NCI-H2227 (cell line): ENCODE measurements at regions not wholly inside any gene's neighbourhood (a gene's known extent, or its start where the extent isn't known, plus 50 kb on each side); places are given as distances from the start of the nearest gene placed in this dataset.
"Not testable (repeated sequence)": the region's sequence is repeated elsewhere in the genome, so short reads cannot be mapped to it uniquely, and the experiment has no call there.

Experiments used
- DNase-seq: peaks from one replicate; lab custom pipeline; 2025; ENCODE audit not compliant: unreplicated experiment; lab: John Stamatoyannopoulos, UW

DNA sequence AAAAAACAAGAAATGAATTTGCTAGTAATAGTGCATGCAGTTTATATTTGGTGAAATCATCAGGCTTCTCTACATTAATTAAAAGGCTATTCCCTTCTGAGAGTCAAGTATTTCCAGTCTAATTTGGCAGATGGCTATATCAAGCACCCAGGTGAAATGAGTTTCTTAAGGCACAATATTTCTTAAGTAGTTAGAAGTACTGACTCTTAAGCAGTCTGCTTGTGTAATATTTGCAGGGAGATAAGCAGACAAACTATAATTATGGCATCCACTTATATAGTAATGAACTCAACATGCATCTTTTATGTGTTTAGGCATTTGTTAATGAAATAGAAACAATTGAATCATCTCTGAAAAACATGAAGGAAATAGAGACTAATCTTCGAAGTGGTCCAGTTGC, 189.2 kb downstream of the UTRN start:
- DNase-seq = no peak

DNA sequence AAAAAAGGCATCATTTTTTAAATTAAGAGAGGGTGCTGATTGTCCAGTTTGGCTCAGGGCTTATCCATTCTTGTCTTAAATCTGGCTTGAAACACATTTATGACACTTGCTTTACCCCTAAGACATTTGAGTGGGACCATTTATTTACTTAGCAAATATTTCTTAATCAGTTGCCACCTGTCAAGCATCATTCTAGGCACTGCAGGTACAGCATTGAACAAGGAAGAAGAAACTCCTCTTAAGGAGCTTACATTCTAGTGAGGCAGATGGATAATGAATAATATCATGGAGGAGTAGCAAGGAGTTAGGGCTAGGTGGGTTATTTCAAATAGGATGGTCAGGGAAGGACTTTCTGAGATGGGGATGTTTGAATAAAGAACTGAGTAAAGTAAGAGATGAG, 189.8 kb downstream of the UTRN start:
- no peak for DNase-seq

DNA sequence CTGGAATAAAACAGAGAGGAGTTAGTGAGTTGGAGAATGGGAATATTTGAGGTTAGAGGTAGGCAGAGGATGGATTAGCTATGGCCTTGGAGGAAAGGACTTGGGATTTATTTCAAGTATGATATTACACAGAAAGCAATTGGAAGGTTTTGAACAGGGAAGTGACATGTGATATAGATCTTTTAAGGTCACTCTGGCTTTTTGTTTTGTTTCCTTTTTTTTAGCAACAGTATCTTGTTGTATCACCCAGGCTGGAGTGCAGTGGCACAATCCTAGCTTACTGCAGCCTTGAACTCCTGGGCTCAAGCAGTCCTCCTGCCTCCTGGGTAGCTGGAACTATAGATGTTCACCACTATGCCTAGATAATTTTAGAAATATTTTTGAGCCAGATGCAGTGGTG, 190.3 kb downstream of the UTRN start:
- no peak for DNase-seq

DNA sequence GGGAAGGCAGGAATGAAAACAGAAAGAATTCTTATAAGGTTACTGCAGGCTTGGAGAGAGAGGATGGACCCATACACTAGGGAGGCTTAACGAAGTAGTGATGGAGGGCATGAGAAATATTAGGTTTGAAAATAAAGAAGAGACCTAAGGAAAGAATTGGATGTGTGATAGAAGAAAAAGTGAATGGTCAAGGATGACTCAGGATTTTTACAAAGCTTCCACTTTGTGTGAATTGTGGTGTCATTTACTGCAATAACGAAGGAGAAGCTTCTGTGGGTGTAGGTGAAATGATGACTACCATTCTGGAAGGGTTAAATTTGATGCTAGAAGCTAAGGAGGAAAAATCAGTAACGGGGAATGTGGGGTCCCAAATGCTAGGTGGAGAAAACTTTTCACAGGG, 191.2 kb downstream of the UTRN start:
- DNase-seq = no peak

DNA sequence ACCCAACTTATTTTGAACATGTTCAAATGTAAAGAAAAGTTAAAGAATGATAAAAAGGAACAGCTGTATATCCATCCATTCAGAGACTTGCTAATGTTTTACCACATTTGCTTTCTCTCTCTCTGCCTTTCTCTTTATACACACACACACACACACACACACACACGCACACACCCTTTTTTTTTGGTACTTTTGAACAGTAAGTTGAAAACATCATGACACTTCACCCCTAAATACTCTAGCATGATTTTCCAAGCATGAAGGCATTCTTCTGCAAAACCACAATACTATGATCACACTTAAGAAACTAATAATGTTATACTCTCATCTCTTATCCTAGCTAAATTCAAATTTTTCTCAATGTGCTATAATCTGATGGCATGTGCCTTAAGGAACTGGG, 192.3 kb downstream of the UTRN start:
- no peak for DNase-seq

DNA sequence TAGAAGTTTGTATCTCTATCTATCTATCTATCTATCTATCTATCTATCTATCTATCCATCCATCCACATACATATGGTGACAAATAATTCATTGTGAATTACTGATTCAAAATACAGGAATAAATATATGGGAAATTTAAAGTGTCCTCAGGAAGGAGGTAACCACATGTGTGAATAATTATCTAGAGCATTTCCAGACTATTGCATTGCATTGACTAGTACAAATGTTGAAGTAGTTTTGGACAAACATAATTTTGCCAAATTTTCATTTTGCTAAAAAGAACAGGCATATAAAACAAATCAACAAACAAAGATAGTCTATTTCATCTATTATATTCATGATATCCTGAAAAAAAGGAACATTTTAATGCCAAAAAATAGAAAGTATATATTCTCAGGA, 192.7 kb downstream of the UTRN start:
- DNase-seq = no peak

DNA sequence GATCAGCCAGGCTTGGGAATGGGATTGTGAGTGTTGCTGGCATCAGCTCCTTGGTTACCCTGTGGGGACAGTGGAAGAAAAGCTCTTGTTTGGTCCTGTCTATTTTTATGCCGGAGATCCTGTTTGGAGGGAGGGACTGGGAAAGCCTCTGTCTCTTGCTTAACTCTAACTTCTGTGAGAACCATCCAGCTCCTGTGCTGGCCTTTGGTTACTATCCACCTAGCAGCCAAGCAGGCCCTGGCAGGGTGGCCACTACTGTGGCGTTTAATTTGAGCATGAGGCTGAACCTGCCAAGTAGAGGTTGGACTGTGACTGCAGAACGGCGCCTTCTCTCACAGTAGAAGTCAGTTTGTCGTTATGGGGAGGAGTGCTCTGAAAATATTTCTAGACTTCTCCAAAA, 193.3 kb downstream of the UTRN start:
- no peak for DNase-seq

DNA sequence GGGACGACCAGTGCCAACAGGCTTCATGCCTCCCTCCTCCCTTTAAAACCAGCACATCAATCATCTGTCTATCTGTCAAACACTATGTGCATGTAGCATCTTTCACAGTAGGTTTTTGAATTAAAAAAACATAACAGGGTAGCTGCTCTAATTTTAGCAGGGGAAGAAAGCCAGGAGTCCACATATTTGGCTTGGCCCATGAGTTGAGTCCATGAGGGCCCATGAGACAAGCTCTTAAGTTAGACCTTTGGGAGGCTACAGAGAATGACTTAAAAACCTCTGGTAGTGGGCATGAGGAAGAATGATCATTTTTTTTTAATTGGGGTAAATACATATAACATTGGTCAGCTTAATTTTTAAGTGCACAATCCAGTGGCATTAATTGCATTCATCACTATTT, 194.9 kb downstream of the UTRN start:
- no peak for DNase-seq

DNA sequence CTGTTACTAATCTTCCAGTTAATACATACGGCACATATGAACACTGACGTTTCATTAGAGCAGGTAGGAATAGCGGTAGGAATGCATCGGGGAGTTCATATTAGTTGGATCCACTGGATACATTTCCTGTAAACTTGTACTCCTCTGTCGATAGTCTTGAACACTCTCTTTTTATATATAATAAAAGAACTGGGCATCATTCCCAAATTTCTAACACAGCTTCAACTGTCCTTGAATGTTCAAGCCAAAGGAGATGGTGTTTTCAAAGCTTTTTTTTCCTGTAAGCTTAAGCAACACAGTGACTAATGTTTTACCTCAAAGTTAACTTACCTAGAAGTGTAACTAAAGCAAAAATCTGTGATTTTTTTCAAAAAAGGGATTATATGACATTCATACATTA, 195.3 kb downstream of the UTRN start:
- DNase-seq = no peak

DNA sequence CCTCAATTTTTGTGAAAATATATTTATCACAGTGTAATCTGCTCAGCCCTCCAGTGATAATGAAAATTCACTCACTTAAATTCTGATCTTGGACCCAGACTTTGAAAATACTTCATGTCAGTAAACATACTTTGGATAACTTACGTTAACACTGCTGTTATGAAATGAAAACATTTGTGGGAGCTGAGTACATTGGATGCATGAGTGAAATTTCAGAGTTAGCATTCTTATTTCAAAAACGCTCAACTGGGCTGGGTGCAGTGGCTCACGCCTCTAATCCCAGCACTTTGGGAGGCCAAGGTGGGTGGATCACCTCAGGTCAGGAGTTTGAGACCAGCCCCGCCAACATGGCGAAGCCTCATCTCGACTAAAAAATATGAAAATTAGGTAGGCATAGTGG, 196.4 kb downstream of the UTRN start:
- DNase-seq = no peak

DNA sequence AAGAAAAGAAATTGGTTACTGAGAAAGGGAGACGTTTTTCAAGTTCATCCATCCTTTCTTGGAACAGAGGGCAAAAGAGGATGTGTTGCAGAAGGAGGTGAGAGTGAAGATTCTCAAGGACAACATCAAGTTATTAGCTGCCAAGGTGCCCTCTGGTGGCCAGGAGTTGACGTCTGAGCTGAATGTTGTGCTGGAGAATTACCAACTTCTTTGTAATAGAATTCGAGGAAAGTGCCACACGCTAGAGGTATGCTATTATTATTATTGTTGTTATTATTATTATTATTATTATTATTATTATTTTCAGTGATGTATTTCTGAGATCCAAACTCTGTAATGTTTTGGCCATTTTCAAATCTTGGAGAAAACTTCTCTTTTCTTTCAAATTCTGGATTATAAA, 197.0 kb downstream of the UTRN start:
- DNase-seq = peak; percentile 49

DNA sequence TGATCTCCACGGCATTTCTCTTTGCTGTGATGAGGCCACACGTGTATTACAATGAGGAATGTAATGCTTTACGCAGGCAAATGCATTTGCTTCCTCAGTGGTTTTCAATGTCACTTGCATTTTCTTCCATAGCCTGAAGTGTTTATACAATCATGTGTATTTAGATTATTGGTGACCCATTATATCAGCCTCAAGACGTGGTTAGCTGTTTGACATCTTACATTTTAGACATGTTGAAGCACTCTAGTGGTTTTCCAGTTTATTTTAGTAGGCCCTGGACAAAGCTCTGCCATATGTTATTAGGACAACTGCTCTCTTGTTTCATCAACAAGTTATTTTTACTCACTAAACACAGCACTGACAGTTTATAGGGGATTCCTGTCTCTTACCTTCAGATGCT, 200.4 kb downstream of the UTRN start:
- DNase-seq = no peak

DNA sequence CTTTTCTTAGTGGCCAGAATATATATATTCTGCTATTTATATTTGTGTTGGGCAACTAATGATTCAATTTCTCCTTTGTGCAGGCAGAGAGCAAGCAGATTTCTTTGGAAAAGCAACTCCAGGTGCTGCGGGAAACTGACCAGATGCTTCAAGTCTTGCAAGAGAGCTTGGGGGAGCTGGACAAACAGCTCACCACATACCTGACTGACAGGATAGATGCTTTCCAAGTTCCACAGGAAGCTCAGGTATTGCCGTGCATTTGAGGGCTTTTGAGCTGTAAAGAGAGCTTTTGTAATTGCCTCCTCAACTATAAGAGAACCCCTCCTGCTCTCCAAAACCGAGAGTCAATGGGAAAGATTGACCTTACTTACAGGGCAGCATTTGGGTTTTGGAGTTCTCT, 203.5 kb downstream of the UTRN start:
- no peak for DNase-seq

DNA sequence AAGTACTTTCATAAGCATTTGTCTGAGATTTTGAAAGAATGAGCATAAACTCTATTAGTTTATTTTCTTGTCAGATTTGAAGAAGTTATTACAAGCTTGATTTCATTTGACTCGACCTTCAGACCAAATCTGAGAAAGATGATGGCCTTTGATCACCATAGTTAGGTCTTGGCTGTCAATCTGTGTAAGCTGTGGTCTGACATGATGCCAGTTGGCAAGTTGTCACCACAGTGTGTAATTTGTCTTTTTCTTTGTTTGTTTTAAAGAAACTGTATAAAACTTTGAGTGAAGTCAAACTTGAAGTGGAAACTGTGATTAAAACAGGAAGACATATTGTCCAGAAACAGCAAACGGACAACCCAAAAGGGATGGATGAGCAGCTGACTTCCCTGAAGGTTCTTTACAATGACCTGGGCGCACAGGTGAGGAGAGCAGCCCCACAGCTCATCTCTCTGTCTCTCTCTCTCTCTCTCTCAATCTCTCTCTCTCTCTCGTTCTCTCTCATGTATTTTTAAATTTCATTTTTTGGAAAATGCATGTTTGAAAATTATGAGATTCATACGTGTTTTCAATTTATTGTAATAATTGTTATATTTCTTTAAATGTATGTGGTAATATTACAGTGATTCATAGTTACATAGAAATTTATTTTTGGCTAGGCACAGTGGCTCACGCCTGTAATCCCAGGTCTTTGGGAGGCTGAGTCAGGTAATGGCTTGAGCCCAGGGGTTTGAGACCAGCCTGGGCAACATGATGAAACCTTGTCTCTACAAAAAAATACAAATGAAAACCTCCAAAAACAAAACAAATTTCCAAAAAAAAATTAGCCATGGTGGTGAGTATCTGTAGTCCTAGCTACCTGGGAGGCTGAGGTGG, 208.1 kb downstream of the UTRN start:
- DNase-seq = no peak

DNA sequence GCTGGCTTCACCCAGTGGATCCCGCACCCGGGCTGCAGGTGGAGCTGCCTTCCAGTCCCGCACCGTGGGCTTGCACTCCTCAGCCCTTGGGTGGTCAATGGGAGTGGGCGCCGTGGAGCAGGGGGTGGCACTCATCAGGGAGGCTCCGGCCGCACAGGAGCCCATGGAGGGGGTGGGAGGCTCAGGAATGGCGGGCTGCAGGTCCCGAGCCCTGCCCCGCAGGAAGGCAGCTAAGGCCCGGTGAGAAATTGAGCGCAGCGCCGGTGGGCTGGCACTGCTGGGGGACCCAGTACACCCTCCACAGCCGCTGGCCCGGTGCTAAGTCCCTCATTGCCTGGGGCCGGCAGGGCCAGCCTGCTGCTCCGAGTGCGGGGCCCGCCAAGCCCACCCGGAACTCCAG, 209.9 kb downstream of the UTRN start:
- not testable (repeated sequence) for DNase-seq

DNA sequence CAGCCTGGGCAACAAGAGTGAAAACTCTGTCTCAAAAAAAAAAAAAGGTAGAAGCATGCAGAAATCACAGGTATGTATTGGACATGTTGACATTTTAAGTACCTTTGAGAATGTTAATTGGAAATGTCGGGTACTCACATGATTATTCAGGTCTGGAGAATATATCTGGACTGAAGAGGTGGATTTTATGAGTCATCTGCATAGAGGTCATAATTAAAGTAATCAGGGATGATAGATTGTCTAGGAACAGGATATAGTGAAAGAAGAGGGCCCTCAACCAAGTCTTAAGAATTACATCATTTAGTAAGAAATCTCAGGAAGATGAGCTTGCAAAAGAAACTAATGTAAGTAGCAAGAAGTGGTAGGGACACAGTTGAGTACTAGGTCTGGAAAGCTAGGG, 212.5 kb downstream of the UTRN start:
- DNase-seq = no peak

DNA sequence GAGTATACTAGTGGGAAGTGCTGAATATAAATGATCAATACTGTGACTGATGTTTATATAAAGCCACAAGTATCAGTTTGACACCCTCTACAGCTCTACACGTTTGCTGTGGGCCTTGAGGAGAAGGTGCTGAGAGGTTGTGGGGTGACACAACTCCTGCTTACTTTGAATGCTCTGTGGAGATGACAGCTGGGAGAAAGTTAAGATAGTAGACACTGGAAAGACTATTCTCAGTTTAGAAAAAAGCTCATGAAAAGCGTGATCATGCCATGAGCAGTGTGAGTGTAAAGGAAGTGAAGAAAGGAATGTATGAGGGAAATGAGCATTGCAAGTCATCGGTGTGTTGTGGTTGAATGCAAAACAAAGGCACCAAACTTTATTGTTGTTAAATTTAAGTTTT, 215.8 kb downstream of the UTRN start:
- DNase-seq = no peak

DNA sequence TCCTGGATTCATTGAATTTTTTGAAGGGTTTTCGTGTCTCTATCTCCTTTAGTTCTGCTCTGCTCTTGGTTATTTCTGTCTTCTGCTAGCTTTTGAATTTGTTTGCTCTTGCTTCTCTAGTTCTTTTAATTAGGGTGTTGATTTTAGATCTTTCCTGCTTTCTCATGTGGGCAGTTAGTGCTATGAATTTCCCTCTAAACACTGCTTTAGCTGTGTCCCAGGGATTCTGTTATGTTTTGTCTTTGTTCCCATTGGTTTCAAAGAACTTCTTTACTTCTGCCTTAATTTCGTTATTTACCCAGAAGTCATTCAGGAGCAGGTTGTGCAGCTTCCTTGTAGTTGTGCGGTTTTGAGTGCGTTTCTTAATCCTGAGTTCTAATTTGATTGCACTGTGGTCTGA, 220.1 kb downstream of the UTRN start:
- DNase-seq = not testable (repeated sequence)

DNA sequence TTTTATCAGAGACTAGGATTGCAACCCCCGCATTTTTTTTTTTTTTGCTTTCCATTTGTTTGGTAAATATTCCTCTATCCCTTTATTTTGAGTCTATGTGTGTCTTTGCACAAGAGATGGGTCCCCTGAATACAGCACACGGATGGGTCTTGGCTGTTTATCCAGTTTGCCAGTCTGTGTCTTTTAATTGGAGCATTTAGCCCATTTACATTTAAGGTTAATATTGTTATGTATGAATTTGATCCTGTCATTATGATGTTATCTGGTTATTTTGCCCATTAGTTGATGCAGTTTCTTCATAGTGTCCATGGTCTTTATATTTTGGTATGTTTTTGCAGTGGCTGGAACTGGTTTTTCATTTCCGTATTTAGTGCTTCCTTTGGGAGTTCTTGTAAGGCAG, 220.9 kb downstream of the UTRN start:
- not testable (repeated sequence) for DNase-seq

DNA sequence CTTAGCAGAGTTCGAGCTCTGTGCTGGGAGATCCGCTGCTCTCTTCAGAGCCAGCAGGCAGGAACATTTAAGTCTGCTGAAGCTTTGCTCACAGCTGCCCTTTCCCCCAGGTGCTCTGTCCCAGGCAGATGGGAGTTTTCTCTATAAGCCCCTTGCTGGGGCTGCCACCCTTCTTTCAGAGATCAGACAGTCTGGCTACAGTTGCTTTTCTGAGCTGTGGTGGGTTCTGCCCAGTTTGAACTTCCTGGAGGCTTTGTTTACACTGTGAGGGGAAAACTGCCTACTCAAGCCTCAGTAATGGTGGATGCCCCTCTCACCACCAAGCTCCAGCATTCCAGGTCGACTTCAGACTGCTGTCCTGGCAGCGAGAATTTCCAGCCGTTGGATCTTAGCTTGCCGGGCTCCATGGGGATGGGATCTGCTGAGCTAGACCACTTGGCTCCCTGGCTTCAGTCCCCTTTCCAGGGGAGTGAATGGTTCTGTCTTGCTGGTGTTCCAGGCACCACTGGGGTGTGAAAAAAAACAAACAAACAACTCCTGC, 222.7 kb downstream of the UTRN start:
- not testable (repeated sequence) for DNase-seq

DNA sequence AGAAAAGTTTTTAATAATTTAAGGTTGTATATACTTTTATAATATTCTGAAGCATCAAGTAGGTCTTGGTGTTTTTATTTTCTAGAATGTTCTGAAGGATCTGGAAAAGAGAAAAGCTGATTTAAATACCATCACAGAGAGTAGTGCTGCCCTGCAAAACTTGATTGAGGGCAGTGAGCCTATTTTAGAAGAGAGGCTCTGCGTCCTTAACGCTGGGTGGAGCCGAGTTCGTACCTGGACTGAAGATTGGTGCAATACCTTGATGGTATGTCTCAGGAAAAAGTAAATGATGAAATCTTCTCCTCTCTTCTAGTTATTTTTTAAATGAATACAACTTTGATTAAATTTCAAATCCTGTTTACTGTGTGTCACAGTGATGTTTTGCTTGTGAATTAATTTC, 225.7 kb downstream of the UTRN start:
- no peak for DNase-seq

DNA sequence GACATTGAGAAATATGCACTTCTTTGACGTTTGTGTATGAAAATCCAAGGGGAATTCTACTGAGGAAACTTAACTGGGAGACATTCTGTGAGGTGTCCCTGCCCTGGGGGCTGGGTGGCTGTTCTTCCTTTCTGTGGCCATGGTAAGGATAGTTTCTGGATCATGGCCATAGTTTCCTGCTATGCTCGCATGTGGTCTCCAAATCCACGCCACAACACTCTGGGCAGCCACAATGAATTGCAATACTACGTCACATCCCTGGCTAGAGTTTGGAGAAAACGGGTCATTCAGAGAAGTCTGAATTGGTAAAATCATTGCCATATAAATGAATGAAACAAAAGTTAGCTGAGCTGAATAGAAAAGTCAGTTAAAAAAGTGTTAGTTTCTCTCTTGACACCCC, 230.6 kb downstream of the UTRN start:
- no peak for DNase-seq

DNA sequence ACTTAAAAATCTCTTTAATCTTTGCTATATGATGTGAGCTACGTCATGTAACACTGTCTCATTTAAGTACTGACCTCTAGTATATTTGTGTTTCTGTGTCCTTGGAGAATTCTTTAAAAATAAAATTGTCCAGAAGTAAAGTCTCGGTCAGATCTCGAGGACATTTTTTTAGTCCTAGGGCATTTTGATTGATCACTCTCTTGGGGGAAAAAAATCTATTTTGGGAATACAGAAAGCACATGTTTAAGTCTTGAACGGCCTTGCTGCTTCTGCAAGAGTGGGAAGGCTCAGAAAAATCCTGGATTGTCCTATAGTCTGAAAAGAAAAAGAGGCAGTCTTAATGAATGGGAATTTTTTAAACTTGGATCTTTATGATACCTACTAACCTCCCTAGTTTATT, 234.3 kb downstream of the UTRN start:
- no peak for DNase-seq
